Activated CD4-positive, alpha-beta T cell treated with anti-CD3 and anti-CD28 coated beads, Interleukin-2, amount 50 U/mL, for 24 hours (primary cell): ENCODE measurements at regions not wholly inside any gene's neighbourhood (a gene's known extent, or its start where the extent isn't known, plus 50 kb on each side); places are given as distances from the start of the nearest gene placed in this dataset.

Experiments
- DNase-seq, 2 donors: peaks; one replicate each; pipeline ENCODE4 v3.0.0-alpha.2; 2020; ENCODE audit warnings: low read depth in 1 of 2, low spot score in 1 of 2

DNA sequence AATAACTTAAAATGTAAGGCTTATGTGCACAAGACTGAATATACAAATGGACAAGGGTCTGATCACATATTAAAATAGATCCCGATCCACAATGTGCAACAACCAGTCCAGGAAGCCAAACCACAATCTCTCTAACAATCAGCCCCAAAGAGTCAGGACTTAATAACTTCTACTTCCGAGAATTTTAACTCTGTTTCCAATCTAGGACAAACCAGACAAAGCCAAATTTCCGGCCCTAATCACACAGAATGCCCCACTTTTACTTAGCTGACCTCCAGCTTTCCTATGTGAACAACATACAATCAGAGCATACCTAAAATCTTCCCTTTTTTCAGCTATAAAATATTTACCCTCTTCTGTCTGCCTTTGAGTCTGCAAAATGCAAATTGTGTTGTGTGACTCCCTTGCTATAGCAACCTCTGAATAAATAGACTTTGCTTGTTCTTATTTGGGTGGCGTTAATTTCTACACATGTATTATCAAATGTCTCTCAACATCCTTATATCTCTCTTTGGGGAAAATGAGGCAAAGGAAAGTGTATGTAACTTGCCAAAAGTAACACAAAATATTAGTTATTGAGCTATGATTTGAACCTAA is 381.9 kb upstream of the MC4R start:
- DNase-seq, result no peak

- DNase-seq, result no peak
These were observed 382.6 kb upstream of the MC4R start for GRCh38 chr18:60755134-60755533.

- no peak for DNase-seq
These were observed 403.4 kb upstream of the MC4R start for GRCh38 chr18:60775978-60776377.

DNA sequence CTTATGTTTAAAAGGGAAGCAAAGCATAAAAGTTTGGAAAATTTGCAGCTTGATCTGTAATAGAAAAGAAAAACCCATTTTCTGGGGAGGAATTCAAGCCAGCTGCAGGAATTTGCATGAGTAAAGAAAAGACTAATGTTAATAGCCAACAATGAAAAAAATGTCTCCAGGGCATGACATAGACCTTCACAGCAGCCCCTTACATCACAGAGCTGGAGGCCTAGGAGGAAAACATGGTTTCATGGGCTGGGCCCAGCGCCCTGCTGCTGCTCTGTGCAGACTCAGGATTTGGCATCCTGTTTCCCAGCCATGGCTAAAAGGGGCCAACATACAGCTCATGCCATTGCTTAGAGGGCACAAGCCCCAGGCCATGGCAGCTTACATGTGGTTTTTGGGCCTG is 411.6 kb upstream of the MC4R start:
- no peak for DNase-seq

- no peak for DNase-seq
These were observed 422.2 kb upstream of the MC4R start for GRCh38 chr18:60794802-60795201.

GRCh38 chr18:60804415-60804814 is 431.8 kb upstream of the MC4R start:
- DNase-seq, result no peak

GRCh38 chr18:60809937-60810336 is 437.4 kb upstream of the MC4R start:
- DNase-seq, result no peak

DNA sequence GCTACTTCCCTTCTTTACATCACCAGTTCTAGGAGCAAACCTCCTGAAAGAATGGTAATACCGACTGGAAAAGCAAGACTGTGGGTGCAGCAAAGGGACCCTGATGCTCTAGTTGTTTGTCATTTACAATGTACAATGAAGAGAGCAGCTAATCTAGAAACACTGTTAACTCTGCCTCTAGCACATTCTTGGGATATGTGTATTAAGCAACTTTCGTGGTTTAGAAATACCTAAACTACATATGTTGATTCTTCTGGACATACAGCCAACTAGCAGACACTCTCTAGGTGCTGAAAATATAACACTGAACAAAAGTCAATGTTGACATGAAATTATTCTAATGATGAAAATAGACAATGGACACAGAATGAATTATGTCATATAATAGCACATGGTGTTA is 440.3 kb upstream of the MC4R start:
- DNase-seq, result no peak

GRCh38 chr18:60826346-60826745 is 453.8 kb upstream of the MC4R start:
- no peak for DNase-seq

- no peak for DNase-seq
These were observed 459.4 kb upstream of the MC4R start for GRCh38 chr18:60831971-60832370.

- no peak for DNase-seq
These were observed 466.1 kb upstream of the MC4R start for GRCh38 chr18:60838677-60839076.

DNA sequence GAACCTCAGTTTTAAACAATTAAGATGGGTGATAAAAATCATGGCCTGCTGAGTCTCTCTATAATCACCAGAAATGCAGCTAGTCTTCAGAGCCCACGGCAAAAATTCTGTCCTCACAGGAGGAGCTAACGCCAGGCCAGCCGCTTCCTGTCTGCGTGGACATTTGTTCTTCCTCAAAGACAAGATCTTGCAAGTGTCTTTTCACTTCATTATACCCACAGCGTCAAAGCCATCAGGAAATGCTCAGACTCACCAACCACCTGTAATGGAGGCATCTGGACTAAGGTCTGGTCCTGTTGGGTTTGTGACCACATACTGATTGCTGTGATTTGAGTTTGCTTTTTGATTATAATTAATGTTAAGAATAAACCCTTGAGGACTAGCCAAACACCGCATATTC is 473.8 kb upstream of the MC4R start:
- no peak for DNase-seq

GRCh38 chr18:60847517-60847916 is 474.9 kb upstream of the MC4R start:
- DNase-seq, result no peak

DNA sequence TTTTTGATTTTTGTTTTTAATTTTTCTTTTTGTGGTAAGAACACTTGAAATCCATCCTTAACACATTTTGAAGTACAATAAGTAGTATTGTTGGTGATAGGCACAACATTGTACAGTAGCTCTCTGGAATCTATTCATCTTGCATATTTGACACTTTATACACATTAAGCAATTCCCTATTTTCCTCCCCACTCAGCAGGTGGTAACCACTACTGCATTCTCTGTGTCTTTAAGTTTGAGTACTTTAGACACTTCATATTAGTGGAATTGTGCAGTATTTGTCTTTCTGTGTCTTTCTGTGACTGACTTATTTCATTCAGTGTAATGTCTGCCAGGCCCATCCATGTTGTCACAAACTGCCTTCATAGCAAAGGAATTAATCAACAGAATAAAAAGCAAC is 471.7 kb upstream of the CDH20 start:
- DNase-seq, result no peak

DNA sequence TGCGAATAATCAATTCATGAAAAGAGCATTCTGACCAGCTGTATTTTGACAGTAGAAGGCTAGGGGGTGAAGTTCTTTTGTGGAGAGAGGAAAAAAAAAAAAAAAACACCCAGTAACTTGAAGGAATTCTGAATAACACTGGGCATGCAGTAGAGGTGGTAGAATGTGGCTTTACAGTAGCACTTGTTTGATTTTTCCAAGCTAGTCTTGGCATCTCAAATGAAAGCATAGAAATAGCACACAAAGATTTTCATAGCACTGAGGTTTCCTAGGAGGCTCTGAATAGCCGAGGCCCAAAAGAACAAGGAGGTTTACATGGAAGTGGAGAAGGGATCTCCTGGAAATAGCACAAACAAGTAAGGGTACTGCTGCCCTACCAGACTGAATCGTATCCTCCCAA is 470.2 kb upstream of the CDH20 start:
- DNase-seq, result no peak

GRCh38 chr18:60865801-60866200 is 467.4 kb upstream of the CDH20 start:
- DNase-seq, result no peak

- DNase-seq, result no peak
These were observed 462.7 kb upstream of the CDH20 start for GRCh38 chr18:60870261-60871153.

GRCh38 chr18:60872434-60872833 is 460.8 kb upstream of the CDH20 start:
- DNase-seq, result no peak

DNA sequence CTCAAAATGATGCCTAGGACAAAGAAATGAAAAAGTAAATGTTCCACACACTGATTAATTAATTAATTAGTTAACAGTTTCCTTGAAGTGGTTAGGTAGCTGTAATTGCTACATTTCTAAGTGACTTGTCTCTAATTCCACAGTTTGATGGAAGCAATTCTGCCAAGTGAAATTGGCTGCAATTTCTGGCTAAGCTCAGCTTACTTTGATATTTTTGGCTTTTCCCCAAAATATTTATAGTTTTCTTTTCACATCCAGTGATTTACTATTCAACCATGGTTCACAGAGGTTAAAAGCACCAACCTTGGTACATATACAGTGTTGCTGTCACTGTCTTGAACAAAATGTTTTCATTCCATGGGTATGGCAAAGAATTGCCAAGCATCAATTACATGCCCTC is 459.5 kb upstream of the CDH20 start:
- DNase-seq, result no peak

- no peak for DNase-seq
These were observed 457.2 kb upstream of the CDH20 start for GRCh38 chr18:60875957-60876507.

DNA sequence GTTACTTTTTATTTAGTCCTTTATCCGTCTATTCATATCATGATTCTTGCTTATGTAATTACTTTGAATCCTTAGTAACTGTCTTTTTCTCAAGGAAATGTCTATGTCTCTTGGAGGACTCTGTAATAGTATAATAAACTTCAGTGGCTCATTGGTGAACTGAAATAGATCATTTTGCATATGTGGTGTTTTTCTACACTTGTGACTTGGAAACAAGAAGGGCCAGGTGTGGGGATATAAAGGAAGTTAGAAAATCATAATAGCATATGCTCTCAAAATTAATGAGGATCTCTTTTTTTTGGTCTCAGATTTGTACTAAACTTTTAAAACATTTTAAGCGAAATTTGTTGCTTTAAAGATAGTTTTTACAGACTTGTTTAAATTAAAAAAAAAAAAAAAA is 453.0 kb upstream of the CDH20 start:
- no peak for DNase-seq

GRCh38 chr18:60883587-60883986 is 449.6 kb upstream of the CDH20 start:
- no peak for DNase-seq
